ENCODE measurements at regions not wholly inside any gene's neighbourhood (a gene's known extent, or its start where the extent isn't known, plus 50 kb on each side); places are given as distances from the start of the nearest gene placed in this dataset.
A peak's percentile ranks its signal among the peaks of the same experiment; 100 is the strongest.

DNA sequence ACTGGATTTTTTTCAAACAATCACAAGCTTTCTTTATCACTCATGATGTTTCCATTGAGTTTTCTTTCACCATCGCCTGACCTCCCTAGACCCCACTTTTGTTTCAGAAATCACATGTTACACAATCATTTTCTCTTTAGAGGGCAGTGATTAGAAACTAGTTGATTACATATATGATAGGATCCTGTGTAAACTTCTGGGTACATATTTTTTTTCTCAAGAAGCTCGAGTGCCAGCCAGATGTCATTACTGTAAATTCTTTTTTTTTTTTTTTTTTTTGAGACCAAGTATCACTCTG is 62.4 kb upstream of the PSMA6 start:
- TF ChIP-seq, protein P1, sequence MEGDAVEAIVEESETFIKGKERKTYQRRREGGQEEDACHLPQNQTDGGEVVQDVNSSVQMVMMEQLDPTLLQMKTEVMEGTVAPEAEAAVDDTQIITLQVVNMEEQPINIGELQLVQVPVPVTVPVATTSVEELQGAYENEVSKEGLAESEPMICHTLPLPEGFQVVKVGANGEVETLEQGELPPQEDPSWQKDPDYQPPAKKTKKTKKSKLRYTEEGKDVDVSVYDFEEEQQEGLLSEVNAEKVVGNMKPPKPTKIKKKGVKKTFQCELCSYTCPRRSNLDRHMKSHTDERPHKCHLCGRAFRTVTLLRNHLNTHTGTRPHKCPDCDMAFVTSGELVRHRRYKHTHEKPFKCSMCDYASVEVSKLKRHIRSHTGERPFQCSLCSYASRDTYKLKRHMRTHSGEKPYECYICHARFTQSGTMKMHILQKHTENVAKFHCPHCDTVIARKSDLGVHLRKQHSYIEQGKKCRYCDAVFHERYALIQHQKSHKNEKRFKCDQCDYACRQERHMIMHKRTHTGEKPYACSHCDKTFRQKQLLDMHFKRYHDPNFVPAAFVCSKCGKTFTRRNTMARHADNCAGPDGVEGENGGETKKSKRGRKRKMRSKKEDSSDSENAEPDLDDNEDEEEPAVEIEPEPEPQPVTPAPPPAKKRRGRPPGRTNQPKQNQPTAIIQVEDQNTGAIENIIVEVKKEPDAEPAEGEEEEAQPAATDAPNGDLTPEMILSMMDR (IDR thresholded peaks at IDR 0.05; ENCODE audit: control insufficient read depth, insufficient read depth, low read depth, low read length, missing control alignments) = no peak
- no peak overlapping the region for H3K4me3 ChIP-seq (ENCODE audit: control insufficient read depth, low read depth, low read length)
- DNase-seq (ENCODE audit: low read depth) = no peak

DNA sequence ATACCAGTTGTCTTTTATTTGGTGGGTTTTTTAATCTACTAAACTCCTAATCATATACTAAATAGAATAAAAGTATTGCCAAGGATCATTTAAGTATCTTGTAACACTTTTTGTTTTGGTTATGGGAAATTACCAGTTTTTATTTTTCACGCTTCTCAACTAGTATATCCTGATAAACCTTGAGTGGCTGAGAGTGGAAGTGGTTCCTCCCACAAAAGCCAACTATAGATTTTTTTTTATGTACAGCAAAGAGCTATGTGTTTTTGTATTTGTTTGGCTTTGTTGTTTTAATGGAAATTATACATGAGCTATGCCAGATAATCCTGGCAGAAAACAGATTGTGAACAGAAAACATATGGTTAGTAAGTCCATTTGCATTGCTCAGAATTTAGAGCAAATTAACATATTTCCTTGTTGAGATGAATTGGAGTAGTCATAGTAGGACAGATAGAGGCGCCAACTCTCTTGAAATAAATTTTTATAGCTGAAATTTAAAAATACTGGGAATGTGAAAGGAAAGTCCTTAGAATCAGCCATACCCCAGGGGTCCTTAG is 60.9 kb upstream of the PSMA6 start:
- TF ChIP-seq, protein P1 (IDR thresholded peaks at IDR 0.05; ENCODE audit: control insufficient read depth, insufficient read depth, low read depth, low read length, missing control alignments) = no peak
- DNase-seq (ENCODE audit: low read depth) = no peak
- H3K4me3 ChIP-seq (ENCODE audit: control insufficient read depth, low read depth, low read length) = no peak overlapping the region

GRCh38 chr14:35234012-35234805 is 58.0 kb upstream of the PSMA6 start:
- no peak overlapping the region for H3K4me3 ChIP-seq (ENCODE audit: control insufficient read depth, low read depth, low read length)
- peak; percentile 37 for DNase-seq (ENCODE audit: low read depth)
- TF ChIP-seq, protein P1 (IDR thresholded peaks at IDR 0.05; ENCODE audit: control insufficient read depth, insufficient read depth, low read depth, low read length, missing control alignments) = no peak

GRCh38 chr14:35235840-35236239 is 56.3 kb upstream of the PSMA6 start:
- no peak overlapping the region for H3K4me3 ChIP-seq (ENCODE audit: control insufficient read depth, low read depth, low read length)
- TF ChIP-seq, protein P1 (IDR thresholded peaks at IDR 0.05; ENCODE audit: control insufficient read depth, insufficient read depth, low read depth, low read length, missing control alignments) = no peak
- no peak for DNase-seq (ENCODE audit: low read depth)

GRCh38 chr14:35236806-35237205 is 55.4 kb upstream of the PSMA6 start:
- no peak for DNase-seq (ENCODE audit: low read depth)
- TF ChIP-seq, protein P1 (IDR thresholded peaks at IDR 0.05; ENCODE audit: control insufficient read depth, insufficient read depth, low read depth, low read length, missing control alignments) = no peak
- no peak overlapping the region for H3K4me3 ChIP-seq (ENCODE audit: control insufficient read depth, low read depth, low read length)

DNA sequence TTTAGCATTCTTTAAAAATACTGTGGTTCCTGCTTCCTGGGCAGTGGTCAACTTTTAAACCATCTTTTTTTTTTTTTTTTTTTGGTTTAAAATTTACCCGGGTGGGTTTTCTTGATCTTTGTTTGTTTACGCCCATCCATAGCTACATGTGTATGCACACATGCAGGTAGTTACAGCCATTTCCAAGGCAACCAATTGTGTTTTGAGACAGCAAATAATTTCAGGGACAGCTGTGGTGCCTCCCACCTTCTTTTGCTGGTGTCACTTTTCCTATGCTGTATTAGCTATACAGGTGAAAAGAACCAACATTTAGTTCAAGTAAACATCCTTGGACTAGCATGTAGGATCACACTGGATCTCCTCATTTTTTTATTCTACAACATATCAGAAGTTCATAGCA is 52.0 kb upstream of the PSMA6 start:
- TF ChIP-seq, protein P1 (IDR thresholded peaks at IDR 0.05; ENCODE audit: control insufficient read depth, insufficient read depth, low read depth, low read length, missing control alignments) = no peak
- DNase-seq (ENCODE audit: low read depth) = no peak

More for the DNA sequence above, 52.0 kb upstream of the PSMA6 start:
- no peak overlapping the region for H3K4me3 ChIP-seq (ENCODE audit: control insufficient read depth, low read depth, low read length)

Measured in AG09309 (cell line).